Activated T-helper 9 cell treated with anti-CD3 and anti-CD28 coated beads, Interleukin-2, amount 50 U/mL, for 16 hours (primary cell): ENCODE measurements at regions not wholly inside any gene's neighbourhood (a gene's known extent, or its start where the extent isn't known, plus 50 kb on each side); places are given as distances from the start of the nearest gene placed in this dataset.
"Not testable (repeated sequence)": the region's sequence is repeated elsewhere in the genome, so short reads cannot be mapped to it uniquely, and the experiment has no call there.

Source experiments
- DNase-seq: peaks from one replicate; pipeline ENCODE4 v3.0.0-alpha.2; 2020; ENCODE audit warnings: low read depth

GRCh38 chr18:25490316-25490715, 138.3 kb upstream of the ZNF521 start:
- DNase-seq, result no peak

GRCh38 chr18:25473008-25473407, 121.0 kb upstream of the ZNF521 start:
- DNase-seq, result no peak

GRCh38 chr18:25470756-25471524, 119.0 kb upstream of the ZNF521 start:
- not testable (repeated sequence) for DNase-seq

- no peak for DNase-seq
Measured at GRCh38 chr18:25470062-25470461, 118.1 kb upstream of the ZNF521 start.

- DNase-seq, result no peak
Measured at GRCh38 chr18:25469489-25469888, 117.5 kb upstream of the ZNF521 start.

- no peak for DNase-seq
Measured at GRCh38 chr18:25467226-25467987, 115.4 kb upstream of the ZNF521 start.

GRCh38 chr18:25465152-25465732, 113.3 kb upstream of the ZNF521 start:
- no peak for DNase-seq

- no peak for DNase-seq
Measured at GRCh38 chr18:25464227-25464626, 112.3 kb upstream of the ZNF521 start.

GRCh38 chr18:25463726-25464125, 111.8 kb upstream of the ZNF521 start:
- no peak for DNase-seq

- no peak for DNase-seq
Measured at GRCh38 chr18:25459814-25460213, 107.8 kb upstream of the ZNF521 start.

GRCh38 chr18:25457601-25458000, 105.6 kb upstream of the ZNF521 start:
- DNase-seq, result no peak

GRCh38 chr18:25457126-25457525, 105.2 kb upstream of the ZNF521 start:
- no peak for DNase-seq

- DNase-seq, result no peak
Measured at GRCh38 chr18:25456334-25457010, 104.5 kb upstream of the ZNF521 start.

- DNase-seq, result no peak
Measured at GRCh38 chr18:25455646-25456045, 103.7 kb upstream of the ZNF521 start.

- no peak for DNase-seq
Measured at GRCh38 chr18:25455159-25455558, 103.2 kb upstream of the ZNF521 start.

- DNase-seq, result no peak
Measured at GRCh38 chr18:25454730-25455129, 102.8 kb upstream of the ZNF521 start.

- DNase-seq, result no peak
Measured at GRCh38 chr18:25454270-25454659, 102.3 kb upstream of the ZNF521 start.

GRCh38 chr18:25453556-25454269, 101.7 kb upstream of the ZNF521 start:
- DNase-seq, result no peak

GRCh38 chr18:25451077-25451658, 99.2 kb upstream of the ZNF521 start:
- DNase-seq, result no peak

GRCh38 chr18:25449046-25449445, 97.1 kb upstream of the ZNF521 start:
- DNase-seq, result no peak

- DNase-seq, result no peak
Measured at GRCh38 chr18:25446972-25447371, 95.0 kb upstream of the ZNF521 start.

GRCh38 chr18:25445430-25445829, 93.5 kb upstream of the ZNF521 start:
- no peak for DNase-seq
